NCI-H187 (cell line): ENCODE measurements at regions not wholly inside any gene's neighbourhood (a gene's known extent, or its start where the extent isn't known, plus 50 kb on each side); places are given as distances from the start of the nearest gene placed in this dataset.

Experiments used
- DNase-seq, 2 experiments: peaks; one replicate each; lab custom pipeline; 2025; lab: John Stamatoyannopoulos, UW

DNA sequence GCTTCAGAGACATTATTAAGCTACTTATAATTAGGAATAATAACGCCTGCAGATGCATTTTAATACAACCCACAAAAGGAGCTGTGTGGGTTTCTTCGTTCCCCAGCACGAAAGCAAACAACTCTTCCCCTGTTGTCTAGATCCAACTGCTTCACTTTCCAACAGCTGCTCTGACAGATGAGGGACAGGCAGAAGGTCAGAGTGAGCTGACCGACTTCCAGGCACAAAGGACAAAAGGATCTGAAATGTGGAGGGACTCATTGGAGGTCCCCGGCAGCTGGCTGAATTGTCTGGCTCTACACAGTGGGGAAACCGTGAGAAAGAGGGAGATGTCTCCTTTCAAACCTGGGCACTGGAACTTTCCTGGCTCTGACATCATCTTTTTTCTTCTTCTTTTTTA, 79.1 kb upstream of the ALDH1B1 start:
- no peak for DNase-seq

- DNase-seq, result no peak
Observed at GRCh38 chr9:38312406-38312805, 80.1 kb upstream of the ALDH1B1 start.

GRCh38 chr9:38311382-38312270, 80.9 kb upstream of the ALDH1B1 start:
- DNase-seq, result peak in 1 of 2 experiments; percentile 34

DNA sequence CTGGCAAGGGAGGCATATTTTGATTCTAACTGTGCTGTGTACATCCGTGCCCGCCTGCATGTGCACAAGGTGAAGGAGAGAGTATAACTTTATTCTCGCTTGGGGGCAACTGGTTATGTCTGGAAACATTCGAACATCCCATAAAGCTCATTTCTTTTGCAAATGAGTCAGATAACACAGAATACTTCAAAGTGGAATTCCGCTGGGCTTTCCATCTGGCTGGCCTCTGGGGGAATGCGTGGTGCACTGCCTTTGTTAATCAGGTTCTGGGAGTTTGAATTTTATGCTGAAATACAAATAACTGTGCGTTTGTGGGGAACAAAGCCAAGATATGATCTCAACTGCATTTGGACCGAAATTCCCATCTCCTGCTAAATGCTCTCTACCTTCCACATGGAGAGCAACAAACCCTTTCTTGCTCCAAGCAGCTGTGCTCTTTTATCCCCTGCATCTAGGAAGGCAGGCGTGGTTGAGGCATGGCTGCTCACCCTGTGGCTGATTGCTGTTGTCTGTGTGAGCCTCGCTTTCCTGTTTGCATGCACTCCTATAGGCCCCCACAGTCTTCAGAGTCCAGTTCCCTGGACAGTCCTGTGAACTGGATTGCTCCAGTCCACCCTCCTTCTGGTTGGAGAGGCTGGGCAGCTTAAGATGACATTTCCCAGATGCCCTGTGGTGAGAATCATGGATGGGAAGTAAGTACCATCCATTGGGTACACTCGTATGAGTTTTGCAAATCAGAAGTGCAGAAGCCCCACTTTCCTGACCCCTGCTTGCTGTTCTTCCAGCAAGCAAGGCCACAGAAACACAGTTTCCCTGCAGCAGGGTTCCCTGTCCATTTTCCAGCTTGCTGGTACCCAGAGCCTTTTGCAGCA, 82.9 kb upstream of the ALDH1B1 start:
- no peak for DNase-seq

- no peak for DNase-seq
Observed at GRCh38 chr9:38308136-38308535, 84.4 kb upstream of the ALDH1B1 start.

DNA sequence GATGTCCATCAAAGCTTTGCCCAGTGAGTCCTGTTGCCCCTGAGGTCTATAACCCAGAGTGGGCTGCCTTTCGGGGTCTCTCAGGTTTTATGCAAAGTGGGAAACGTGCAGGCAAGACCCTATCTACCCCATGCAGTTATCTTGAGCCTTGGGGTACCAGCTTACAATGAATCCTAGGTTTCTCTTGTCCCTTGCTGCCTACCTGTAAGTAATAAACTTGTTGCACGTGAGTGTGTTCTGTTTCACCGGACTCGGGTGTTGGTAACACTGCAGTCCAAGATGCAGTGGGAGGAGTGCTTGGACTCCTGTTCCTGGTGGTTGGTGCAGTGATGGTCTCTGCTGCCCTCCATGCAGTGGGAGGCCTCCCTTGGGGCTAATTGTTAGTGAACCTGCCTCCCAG, 85.6 kb upstream of the ALDH1B1 start:
- DNase-seq, result no peak

GRCh38 chr9:38305582-38305981, 86.9 kb upstream of the ALDH1B1 start:
- no peak for DNase-seq

DNA sequence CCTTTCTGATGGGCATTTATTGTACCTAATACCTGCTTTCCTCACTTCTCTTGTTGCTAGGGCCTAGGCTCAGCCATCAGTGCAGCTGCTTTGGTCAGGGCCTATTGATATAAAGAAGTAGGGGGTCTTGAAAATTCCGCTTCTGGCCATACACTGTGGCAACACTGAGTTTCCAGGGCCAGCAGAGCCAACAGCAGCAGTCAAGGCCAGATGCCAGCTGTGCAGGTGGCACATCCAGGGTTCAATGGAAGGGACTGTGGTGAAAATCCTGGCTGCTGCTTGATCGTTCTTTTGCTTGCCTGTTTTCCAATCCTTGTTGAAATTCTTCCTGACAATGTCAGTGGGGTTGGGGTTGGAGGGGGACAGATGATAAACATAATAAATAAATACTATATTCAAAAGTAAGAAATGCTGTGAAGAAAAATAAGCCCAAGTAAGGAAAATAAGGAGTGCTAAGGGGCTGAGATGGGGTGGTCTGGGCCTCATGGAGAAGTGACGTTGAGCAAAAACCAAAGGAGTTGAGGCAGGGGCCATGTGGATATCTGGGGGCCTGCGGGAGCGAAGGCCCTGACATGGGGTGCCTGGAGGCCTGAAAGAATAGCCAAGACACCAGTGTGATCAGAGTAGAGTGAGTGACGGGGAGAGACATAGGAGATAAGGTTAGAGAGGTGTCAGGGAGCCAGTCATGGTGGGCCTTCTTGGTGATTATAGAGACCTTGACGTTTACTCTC, 91.0 kb upstream of the ALDH1B1 start:
- no peak for DNase-seq

- DNase-seq, result no peak
Observed at GRCh38 chr9:38299856-38300255, 92.6 kb upstream of the ALDH1B1 start.

DNA sequence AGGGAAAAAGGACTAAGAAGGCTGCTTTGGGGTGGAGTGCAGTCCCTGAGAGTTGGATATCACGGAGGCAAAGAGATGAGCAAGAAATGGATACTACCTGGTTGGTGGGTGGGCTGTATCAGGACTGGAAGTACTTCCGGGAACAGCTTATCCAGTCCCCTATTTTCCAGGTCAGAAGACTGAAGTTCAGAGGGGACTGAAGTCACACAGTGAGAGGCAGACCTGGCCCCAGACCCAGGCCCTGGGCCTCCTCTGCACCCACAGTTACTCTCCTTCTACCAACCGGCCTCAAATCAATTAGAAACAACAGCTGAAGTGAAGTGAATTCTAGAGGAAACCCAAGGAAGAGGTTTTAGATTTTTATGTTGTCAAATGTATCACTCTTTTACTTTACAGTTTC, 93.6 kb upstream of the ALDH1B1 start:
- no peak for DNase-seq

DNA sequence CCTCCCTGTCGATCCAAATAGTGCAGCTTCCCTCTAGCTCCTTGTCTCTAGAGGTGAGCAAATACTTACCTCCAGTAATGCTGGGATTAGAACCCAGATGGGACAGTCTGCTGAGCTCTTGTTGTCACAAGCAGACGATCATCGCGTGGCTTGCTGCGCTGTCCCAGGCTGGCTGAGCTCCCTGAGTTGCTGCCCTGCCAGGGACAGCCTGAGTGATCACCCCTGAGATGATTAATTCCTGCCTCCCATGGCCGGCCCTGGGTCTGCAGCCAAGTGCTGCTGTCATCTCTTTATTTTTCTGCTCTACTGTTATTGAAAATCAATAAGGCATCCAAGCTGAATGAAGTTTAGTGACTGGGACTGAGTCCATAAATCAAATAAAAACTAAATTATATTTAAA, 94.0 kb upstream of the ALDH1B1 start:
- no peak for DNase-seq

DNA sequence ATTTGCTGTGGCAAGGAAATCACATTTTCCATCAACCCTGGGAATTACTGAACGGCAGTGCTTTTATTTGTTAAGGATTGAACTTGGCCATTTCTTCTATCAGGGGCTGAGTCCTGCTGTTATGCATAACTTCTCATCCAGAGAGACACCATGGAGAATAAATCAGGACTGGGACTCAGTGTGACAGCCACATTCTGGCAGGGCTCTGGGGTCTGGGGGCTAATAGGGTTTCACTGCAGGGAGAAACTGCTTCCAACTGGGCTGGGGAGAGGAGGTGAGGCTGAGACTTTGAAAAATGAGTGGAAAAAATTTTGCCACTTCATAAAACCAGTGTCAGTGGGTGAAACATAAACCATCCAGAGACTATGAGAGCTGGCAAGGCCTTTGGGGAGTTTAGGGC, 95.7 kb upstream of the ALDH1B1 start:
- DNase-seq, result no peak

GRCh38 chr9:38295764-38296163, 96.7 kb upstream of the ALDH1B1 start:
- DNase-seq, result no peak

GRCh38 chr9:38294220-38294960, 98.1 kb upstream of the ALDH1B1 start:
- DNase-seq, result no peak

DNA sequence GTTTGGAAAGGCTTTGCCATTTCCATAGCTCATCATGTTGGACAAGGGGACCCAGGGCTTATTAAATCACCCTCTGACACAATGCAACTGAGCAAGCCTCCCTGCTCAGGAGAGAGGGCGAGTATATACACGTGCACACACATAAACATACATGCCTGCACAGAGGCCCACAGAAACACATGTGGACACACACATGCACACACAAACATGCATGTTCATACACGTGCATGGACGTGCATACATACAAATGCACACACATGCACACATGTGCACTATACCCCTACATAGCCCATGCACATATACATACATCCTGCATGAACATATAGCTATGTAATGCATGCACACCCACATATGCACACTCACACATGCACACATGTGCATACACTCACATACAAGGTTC, 99.5 kb upstream of the ALDH1B1 start:
- DNase-seq, result no peak

DNA sequence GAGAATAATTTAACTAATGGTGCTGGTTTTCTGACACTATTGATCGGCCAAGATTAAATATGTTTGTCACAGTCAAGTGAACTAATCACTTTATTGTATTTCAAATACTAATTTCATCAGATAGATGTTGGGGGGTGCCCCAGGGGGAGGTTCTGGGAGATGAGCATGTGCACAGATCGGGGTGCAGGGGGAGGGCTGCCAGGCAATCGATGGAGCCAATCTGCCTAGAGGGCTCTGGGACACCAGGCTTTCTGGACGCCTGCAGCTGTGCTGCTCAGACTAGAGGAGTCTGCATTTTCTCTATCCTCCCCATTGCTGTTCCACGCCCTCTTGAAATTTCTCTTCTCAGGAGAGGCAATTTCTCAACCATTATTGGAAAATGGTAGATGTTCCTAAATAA, 100.0 kb upstream of the ALDH1B1 start:
- no peak for DNase-seq

GRCh38 chr9:38289866-38290245, 102.6 kb upstream of the ALDH1B1 start:
- DNase-seq, result no peak

GRCh38 chr9:38289236-38289865, 103.2 kb upstream of the ALDH1B1 start:
- no peak for DNase-seq

DNA sequence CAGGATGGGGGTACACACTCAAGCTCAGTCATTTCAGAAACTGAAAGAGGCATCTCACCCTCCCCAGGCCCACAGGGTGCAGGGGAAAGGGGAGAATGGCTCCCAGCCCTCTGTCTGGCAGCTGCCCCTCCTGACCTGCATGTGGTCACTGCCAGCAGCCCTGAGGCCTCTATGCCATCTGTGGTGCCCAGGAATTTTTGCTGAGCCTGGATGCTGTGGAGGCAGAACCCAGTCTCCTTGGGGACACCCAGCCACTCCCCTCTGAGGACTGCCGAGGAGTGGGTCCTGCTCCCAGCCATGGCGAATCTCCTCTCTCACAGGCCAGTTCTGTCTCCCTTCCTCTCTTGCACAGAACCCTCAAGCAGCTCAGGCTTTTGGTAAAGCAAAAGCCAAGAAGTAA, 104.0 kb upstream of the ALDH1B1 start:
- DNase-seq, result no peak

DNA sequence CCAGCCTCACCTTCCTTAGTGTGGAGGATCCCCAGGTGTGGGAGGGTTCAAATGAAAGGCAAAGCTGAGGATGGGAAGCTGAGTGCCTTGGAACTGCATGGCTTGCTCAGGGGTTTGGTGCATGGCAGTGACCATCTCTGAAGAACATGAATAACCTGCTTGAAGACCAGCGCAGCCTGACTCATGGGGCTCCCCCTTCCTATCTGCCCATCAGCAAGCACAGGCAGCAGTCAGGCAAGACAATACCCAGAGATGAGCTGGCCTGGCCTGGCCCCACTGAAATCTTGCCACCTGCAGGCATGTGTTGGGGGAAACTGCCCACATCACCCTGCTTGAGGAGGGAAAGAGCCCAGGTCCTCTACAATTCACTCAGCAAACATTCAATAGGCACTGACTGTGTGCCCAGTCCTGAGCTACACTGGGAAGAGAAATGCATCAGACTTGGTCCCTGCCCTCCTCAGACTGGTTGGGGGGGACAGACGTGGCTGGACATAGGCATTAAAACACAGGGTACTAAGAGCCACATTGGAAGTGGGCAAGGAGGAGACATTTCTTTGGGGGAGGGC, 105.0 kb upstream of the ALDH1B1 start:
- DNase-seq, result no peak

- DNase-seq, result no peak
Observed at GRCh38 chr9:38286766-38287165, 105.7 kb upstream of the ALDH1B1 start.
